NCI-H2196 (cell line): ENCODE measurements at regions not wholly inside any gene's neighbourhood (a gene's known extent, or its start where the extent isn't known, plus 50 kb on each side); places are given as distances from the start of the nearest gene placed in this dataset.

Experiments
- DNase-seq: peaks from one replicate; lab custom pipeline; 2025; ENCODE audit not compliant: unreplicated experiment; lab: John Stamatoyannopoulos, UW

DNA sequence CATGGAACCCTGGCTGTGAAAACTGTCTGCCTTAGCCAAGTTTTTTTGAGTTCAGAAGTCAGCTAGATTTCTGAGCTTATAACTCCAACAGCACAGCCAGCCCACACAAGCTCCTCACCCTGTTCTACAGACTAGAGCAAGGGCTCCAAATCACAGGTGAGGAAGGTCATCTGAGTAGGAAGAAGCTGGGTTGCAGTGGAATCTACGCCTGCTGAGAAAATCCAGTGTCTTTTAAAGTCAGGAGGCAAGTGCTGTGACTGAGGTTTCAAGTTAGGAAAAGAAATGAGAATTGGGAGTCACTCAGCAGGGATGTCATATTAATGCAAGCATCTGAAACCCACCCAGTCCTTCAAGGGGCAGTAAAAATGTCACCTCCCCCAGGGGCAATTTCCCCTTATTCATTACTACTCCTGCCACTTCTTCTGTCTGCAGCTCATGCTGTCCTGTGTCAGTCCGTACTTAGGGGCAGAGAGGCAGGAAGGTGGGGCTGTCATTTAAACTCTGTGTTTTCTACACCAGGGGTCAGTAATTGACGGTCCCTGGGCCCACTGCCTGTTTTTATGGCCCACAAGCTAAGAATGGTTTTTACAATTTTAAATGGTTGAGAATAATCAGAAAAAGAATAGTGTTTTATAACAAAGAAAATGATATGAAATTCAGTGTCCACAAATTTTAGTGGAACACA, 551.1 kb downstream of the BCL11A start:
- no peak for DNase-seq

GRCh38 chr2:60000686-60001085, 552.8 kb downstream of the BCL11A start:
- no peak for DNase-seq

DNA sequence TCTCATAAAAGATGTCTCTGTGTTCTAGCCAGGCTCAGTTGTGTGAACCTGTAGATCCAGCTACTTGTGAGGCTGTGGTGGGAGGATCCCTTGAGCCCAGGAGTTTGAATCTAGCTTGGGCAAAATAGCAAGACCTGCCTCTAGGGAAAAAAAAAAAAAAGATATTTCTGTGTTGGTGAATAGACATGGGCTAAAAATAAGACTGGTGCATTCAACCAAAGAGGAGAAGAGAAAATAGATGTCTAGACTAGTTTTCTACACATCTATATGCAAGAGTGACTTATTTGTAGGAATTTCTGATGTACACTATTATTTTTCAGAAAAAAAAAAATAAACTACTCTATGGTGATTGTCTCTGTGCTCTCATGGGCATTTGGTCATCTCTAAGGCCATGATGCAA, 555.1 kb downstream of the BCL11A start:
- DNase-seq: no peak

GRCh38 chr2:59997371-59997770, 556.1 kb downstream of the BCL11A start:
- no peak for DNase-seq

- no peak for DNase-seq
Observed at GRCh38 chr2:59996855-59997254, 556.6 kb downstream of the BCL11A start.

- DNase-seq: no peak
Observed at GRCh38 chr2:59993726-59994125, 559.7 kb downstream of the BCL11A start.

- no peak for DNase-seq
Observed at GRCh38 chr2:59988341-59988740, 565.1 kb downstream of the BCL11A start.

DNA sequence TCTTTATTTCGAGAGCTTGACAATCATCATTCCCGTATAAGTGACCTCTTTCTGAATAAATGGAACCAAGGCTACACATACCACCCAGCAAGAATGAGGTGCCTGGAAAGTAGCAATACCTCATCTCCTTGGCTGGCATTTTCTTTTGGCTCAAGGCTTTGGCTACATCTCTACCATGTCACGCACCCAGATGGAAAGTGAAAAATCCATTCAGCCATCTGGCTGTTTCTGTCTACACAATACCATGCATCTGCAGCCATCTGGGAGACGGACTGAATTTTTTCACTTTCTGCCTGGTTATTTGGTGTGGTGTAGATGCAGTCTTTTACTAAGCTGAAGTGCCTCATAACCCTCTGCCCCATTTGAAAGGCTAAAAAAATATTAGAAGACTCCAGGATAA, 566.9 kb downstream of the BCL11A start:
- DNase-seq: no peak

DNA sequence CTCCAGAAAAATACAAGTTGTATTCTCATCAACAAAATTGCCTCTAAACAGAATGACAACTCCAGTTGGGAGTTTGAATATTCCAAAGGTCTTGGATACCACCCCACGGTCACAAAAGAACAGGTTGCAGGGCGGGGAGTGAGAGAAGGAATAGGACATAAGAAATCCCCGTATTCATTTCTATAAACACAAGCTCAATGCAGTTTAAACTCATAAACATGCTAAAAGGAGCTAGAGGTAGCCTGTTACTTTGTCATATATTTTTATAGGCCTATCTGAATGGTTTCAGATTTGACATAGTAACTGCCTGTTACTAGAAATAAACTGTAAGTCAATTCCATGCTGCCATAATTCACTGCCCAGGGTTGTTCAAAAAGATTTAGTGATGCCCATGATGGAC, 567.5 kb downstream of the BCL11A start:
- DNase-seq: no peak

- no peak for DNase-seq
Observed at GRCh38 chr2:59974051-59974766, 579.2 kb downstream of the BCL11A start.

DNA sequence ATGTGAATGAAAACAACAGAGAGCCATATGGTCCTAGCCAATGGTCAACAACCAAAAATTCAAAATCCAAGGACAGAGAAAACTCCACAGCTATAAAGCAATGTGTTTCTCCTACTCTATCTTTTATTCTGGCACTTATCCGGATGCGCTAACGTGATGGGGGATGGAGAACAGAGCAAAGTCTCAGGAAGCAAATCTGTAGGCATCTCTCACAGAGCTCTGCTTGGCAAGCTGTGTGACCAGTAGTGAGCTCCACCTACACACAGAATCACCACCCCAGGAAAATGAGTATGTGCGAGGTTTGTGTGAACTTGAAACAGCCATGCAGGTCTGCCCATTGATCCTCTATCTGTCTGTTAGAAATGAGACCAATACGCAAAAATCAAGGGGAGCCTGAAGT, 584.3 kb downstream of the BCL11A start:
- DNase-seq: no peak

DNA sequence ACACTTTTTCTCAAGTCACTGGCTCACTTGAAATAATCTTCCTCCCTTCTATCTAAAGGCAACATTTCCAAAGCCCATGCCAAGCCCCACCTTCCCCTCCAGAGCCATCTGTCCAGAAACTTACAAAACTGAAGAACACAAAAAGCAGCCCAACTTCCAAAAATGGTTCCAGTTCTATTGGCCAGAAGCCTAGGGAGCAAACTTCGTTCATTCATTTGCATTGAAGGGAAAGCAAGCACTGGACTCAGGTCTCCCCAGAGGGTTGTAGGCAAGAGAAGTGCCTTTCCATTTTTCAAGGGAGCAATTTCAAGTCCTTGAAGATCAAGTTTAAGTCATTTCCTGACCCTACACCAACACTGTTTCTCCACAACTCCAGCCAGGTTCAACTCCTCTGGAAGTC, 585.0 kb downstream of the BCL11A start:
- no peak for DNase-seq

DNA sequence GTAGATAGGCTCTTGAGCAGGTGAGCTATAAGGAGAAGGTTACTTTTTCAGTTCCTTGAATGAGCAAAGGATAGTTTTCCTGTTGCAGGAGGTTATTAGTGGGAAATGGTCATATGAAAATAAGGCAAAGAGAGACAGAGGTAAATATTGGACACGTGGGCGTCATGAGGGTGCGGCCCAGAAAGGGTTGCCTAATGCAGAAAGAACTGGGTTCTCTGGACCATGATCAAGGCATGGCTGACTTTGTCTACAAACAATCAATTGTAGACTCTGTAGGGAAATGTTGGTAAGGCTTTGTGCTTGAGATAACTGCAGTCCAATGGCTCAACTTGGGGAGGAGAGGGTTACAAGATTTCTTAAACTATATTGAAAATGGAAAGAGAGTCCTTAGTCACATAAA, 585.8 kb downstream of the BCL11A start:
- DNase-seq: no peak

- no peak for DNase-seq
Observed at GRCh38 chr2:59963157-59963556, 590.3 kb downstream of the BCL11A start.

GRCh38 chr2:59961746-59962145, 591.7 kb downstream of the BCL11A start:
- DNase-seq: no peak

GRCh38 chr2:59959944-59960343, 593.5 kb downstream of the BCL11A start:
- no peak for DNase-seq

DNA sequence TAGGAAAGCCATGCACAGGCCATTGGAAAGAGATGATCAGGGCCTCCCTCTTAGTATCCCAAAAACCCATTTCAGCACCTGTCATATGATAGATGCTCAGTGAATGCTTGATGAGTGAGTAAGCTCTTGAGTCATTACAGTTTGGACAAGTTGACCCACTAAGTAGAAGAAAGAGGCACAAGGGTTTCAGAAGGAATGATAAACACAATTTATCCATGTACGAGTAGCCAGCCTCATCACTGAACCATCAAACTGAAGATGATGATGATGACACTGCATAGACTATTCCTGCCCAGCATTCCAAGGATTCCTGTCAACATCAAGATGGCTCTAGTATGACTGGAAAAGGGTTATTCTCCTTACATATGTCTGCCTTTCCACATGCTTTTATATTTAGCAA, 596.0 kb downstream of the BCL11A start:
- no peak for DNase-seq

DNA sequence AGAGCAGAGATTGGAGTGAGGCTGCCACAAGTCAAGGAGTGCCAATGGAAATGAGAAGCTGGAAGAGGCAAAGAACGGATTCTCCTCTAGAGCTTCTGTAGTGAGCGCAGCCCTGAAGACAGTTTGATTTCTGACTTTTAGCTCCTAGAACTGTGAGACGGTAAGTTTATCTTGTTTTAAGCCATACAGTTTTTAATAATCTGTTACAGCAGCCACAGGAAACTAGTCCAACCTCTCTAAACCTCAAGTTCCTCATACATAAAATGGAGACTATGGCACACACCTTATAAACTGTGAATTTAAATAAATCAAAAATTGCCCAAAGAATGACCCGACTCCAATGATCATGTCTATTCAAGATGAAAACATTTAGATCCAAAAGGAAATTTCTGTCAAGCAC, 596.5 kb downstream of the BCL11A start:
- DNase-seq: no peak

DNA sequence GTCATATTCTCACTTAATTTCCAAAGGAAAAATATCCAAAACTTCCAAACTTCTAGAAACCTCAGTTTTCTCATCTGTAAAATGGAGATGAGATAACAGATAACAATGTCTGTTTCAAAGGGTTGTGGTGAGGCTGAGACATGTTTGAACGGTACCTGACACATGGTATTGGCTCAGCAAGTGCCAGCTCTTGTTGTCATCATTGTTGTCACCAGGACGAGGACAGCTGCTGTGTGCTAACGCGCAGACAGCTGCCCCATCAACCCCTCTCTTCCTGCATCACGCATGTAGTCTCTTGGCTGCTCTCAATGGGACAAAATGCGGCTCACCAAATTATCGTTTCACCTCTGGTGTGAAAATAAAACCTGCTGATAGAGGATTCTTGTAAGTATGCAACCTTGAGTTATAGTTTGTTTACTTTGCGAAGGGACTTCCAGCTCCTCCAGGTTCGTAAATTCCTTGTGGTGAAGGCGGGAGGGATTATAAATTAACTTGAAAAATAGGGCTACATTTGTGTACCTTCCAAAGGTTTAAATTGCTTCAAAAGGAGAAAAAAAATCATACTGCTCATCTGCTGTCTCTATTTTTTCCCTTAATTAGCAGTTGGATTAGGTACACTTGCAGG, 605.4 kb downstream of the BCL11A start:
- DNase-seq: no peak

DNA sequence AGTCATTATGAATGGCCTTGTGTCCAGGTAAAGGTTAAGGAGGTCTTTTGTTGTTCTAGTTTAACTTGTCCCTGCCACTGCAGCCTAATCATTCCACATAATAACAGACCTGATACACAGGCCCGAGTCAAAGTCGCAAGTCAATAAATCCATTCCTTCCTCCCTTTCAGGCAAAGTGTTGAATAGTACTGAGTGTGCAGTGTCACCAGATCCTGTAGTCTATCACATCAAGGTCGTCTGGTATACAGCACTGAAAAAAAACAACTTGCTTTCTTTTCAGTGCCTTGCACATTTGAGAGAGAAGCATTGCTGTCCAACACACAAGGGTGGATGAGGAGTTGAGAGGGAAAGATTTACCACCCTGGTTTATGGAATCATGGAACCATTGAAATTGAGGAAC, 606.2 kb downstream of the BCL11A start:
- DNase-seq: no peak

DNA sequence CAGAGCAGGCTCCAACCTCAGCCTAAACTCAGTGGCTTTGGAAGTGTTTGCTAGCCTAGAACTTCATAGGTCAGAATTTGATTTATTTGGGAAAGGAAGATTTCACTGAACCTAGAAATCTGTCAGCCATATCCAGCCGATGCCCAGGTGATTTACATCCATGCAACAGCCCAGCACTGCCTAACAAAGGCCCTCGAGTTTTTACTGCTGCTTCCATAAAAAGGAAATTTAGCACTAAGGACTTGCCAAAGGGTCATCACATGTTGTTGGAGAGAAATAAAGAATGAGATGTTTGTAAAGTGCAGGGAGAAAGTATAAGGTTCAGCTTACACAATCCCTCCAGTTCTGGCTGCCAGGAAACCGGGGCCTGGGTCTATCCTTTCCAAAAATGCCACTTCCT, 614.2 kb downstream of the BCL11A start:
- DNase-seq: no peak

DNA sequence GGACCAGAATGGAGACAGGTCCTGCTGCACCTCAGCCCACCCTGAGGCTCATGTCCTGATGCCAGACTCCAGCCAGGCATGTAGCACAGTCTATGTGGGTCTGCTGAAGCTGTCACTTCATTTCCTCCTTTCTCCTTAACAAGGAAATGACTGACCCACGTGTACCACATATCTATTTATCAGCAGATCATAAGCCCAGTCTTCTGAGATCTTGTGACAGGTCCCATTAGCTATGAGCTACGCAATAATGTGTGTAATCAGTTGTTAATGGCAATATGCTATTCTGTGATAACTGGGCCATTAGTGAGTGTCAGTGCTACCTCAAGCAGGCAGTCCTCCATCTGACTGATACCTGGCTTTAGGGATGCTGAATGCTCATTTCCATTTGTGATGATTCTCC, 615.3 kb downstream of the BCL11A start:
- no peak for DNase-seq
